ENCODE measurements at regions not wholly inside any gene's neighbourhood (a gene's known extent, or its start where the extent isn't known, plus 50 kb on each side); places are given as distances from the start of the nearest gene placed in this dataset.

GRCh38 chr2:168322325-168323007 lies 75.1 kb upstream of the STK39 start:
- no peaks in the 10 kb centered on the region for H3K36me3 ChIP-seq (ENCODE audit: control insufficient read depth in 2 of 2, insufficient read depth in 1 of 2, low read length in 2 of 2)
- ChIA-PET POLR2A (no interaction called here), CTCF (interaction anchor here (0.6 to 1.5 kb wide), 3 partner anchors 14 to 54 kb away, joined by 4 to 7 read pairs (median 4); no protein-coding TSS in a partner anchor)
- TF ChIP-seq ZNF626 (tag by site-specific recombination; IDR thresholded peaks at IDR 0.05) (no peak), ZNF548 (tag by site-specific recombination; IDR thresholded peaks at IDR 0.05) (no peak), KLF8 (tag by site-specific recombination; IDR thresholded peaks at IDR 0.05) (no peak), ZSCAN23 (tag by site-specific recombination; IDR thresholded peaks at IDR 0.05) (no peak), ZFP37 (tag by site-specific recombination; IDR thresholded peaks at IDR 0.05) (no peak), ZNF560 (tag by site-specific recombination; IDR thresholded peaks at IDR 0.05; ENCODE audit: borderline replicate concordance) (no peak), HOXC10 (CRISPR knock-in tag; IDR thresholded peaks at IDR 0.05) (no peak), ZBTB17 (tag by site-specific recombination; IDR thresholded peaks at IDR 0.05) (no peak), MZF1 (tag by site-specific recombination; IDR thresholded peaks at IDR 0.05; ENCODE audit: borderline replicate concordance) (no peak), PRDM1 (tag by site-specific recombination; IDR thresholded peaks at IDR 0.05) (no peak), ZNF157 (tag by site-specific recombination; IDR thresholded peaks at IDR 0.05) (no peak), ZNF366 (tag by site-specific recombination; conservative IDR thresholded peaks at IDR 0.05) (no peak), ZNF184 (tag by site-specific recombination; IDR thresholded peaks at IDR 0.05) (no peak)
- TF ChIP-seq, protein P1, sequence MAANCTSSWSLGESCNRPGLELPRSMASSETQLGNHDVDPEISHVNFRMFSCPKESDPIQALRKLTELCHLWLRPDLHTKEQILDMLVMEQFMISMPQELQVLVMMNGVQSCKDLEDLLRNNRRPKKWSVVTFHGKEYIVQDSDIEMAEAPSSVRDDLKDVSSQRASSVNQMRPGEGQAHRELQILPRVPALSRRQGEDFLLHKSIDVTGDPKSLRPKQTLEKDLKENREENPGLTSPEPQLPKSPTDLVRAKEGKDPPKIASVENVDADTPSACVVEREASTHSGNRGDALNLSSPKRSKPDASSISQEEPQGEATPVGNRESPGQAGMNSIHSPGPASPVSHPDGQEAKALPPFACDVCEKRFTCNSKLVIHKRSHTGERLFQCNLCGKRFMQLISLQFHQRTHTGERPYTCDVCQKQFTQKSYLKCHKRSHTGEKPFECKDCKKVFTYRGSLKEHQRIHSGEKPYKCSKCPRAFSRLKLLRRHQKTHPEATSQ (tag by site-specific recombination; IDR thresholded peaks at IDR 0.05) = no peak
- H3K4me1 ChIP-seq (ENCODE audit: control insufficient read depth, insufficient read depth, low read length) = no peaks in the 10 kb centered on the region
- no peak overlapping the region for H3K4me3 ChIP-seq (ENCODE audit: low read depth, low read length)
- H3K27ac ChIP-seq (ENCODE audit: extremely low read depth, low read depth, low read length) = no peak overlapping the region
- no peaks in the 10 kb centered on the region for H3K9me3 ChIP-seq (ENCODE audit: control insufficient read depth, insufficient read depth, low read depth, low read length)

- TF ChIP-seq ZNF521 (tag by site-specific recombination; IDR thresholded peaks at IDR 0.05) = no peak
- TF ChIP-seq ZNF544 (tag by site-specific recombination; IDR thresholded peaks at IDR 0.05) = no peak
- TF ChIP-seq BCL11B (tag by site-specific recombination; IDR thresholded peaks at IDR 0.05; ENCODE audit: low read depth) = no peak
- no peak for TF ChIP-seq MEIS1 (CRISPR knock-in tag; IDR thresholded peaks at IDR 0.05; ENCODE audit: borderline replicate concordance)
- TF ChIP-seq ZNF639 (tag by site-specific recombination; IDR thresholded peaks at IDR 0.05) = no peak
- TF ChIP-seq, protein P2, sequence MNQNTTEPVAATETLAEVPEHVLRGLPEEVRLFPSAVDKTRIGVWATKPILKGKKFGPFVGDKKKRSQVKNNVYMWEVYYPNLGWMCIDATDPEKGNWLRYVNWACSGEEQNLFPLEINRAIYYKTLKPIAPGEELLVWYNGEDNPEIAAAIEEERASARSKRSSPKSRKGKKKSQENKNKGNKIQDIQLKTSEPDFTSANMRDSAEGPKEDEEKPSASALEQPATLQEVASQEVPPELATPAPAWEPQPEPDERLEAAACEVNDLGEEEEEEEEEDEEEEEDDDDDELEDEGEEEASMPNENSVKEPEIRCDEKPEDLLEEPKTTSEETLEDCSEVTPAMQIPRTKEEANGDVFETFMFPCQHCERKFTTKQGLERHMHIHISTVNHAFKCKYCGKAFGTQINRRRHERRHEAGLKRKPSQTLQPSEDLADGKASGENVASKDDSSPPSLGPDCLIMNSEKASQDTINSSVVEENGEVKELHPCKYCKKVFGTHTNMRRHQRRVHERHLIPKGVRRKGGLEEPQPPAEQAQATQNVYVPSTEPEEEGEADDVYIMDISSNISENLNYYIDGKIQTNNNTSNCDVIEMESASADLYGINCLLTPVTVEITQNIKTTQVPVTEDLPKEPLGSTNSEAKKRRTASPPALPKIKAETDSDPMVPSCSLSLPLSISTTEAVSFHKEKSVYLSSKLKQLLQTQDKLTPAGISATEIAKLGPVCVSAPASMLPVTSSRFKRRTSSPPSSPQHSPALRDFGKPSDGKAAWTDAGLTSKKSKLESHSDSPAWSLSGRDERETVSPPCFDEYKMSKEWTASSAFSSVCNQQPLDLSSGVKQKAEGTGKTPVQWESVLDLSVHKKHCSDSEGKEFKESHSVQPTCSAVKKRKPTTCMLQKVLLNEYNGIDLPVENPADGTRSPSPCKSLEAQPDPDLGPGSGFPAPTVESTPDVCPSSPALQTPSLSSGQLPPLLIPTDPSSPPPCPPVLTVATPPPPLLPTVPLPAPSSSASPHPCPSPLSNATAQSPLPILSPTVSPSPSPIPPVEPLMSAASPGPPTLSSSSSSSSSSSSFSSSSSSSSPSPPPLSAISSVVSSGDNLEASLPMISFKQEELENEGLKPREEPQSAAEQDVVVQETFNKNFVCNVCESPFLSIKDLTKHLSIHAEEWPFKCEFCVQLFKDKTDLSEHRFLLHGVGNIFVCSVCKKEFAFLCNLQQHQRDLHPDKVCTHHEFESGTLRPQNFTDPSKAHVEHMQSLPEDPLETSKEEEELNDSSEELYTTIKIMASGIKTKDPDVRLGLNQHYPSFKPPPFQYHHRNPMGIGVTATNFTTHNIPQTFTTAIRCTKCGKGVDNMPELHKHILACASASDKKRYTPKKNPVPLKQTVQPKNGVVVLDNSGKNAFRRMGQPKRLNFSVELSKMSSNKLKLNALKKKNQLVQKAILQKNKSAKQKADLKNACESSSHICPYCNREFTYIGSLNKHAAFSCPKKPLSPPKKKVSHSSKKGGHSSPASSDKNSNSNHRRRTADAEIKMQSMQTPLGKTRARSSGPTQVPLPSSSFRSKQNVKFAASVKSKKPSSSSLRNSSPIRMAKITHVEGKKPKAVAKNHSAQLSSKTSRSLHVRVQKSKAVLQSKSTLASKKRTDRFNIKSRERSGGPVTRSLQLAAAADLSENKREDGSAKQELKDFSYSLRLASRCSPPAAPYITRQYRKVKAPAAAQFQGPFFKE (tag by site-specific recombination; IDR thresholded peaks at IDR 0.05; ENCODE audit: borderline replicate concordance) = no peak
- no peak for TF ChIP-seq ZNF174 (tag by site-specific recombination; IDR thresholded peaks at IDR 0.05)
- no peak for TF ChIP-seq ZNF24 (tag by site-specific recombination; IDR thresholded peaks at IDR 0.05)
- no peak for TF ChIP-seq YY1 (tag by site-specific recombination; IDR thresholded peaks at IDR 0.05)
- no peak for TF ChIP-seq ZNF626 (tag by site-specific recombination; IDR thresholded peaks at IDR 0.05)
- TF ChIP-seq ZNF654 (tag by site-specific recombination; IDR thresholded peaks at IDR 0.05; ENCODE audit: low read depth) = no peak
- CTCF ChIA-PET = no interaction called here
Observed at GRCh38 chr2:168323529-168324021, 76.2 kb upstream of the STK39 start.

More at GRCh38 chr2:168323529-168324021, 76.2 kb upstream of the STK39 start:
- Histone ChIP-seq H3K27ac (ENCODE audit: extremely low read depth, low read depth, low read length) (no peak overlapping the region), H3K4me3 (ENCODE audit: low read depth, low read length) (no peak overlapping the region), H3K4me1 (ENCODE audit: control insufficient read depth, insufficient read depth, low read length) (no peaks in the 10 kb centered on the region), H3K9me3 (ENCODE audit: control insufficient read depth, insufficient read depth, low read depth, low read length) (no peaks in the 10 kb centered on the region), H3K36me3 (ENCODE audit: control insufficient read depth in 2 of 2, insufficient read depth in 1 of 2, low read length in 2 of 2) (no peaks in the 10 kb centered on the region)
- POLR2A ChIA-PET = no interaction called here

All from HEK293 (cell line).